Ecto neural progenitor cell (in vitro differentiated cells): ENCODE measurements at regions not wholly inside any gene's neighbourhood (a gene's known extent, or its start where the extent isn't known, plus 50 kb on each side); places are given as distances from the start of the nearest gene placed in this dataset.

ENCODE experiments used
- DNase-seq: peaks from one replicate; pipeline ENCODE4 v3.0.0-alpha.2; 2018; ENCODE audit warnings: low spot score

DNA sequence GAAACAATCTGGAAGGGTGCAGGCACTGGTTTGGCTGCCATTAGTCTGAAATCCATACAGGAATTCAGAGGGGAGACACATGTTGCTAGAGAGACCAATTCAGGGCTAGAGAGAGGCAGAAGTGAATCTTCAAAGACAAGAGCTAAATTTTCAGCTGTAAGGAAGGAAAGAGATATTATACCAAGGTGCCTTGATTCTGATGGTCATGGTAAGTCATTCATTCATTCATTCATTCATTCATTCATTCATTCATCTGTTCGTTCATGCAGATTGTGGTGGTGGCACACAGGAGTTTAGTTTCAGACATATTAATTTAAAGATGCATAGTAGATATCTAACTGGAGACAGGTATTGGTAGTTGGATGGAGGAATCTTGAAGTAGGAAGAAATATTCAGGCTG, 1493.5 kb upstream of the TMEM132C start:
- no peak for DNase-seq

- no peak for DNase-seq
Measured at GRCh38 chr12:126776026-126776655, 1490.8 kb upstream of the TMEM132C start.

GRCh38 chr12:126780343-126780742, 1486.6 kb upstream of the TMEM132C start:
- DNase-seq: no peak

DNA sequence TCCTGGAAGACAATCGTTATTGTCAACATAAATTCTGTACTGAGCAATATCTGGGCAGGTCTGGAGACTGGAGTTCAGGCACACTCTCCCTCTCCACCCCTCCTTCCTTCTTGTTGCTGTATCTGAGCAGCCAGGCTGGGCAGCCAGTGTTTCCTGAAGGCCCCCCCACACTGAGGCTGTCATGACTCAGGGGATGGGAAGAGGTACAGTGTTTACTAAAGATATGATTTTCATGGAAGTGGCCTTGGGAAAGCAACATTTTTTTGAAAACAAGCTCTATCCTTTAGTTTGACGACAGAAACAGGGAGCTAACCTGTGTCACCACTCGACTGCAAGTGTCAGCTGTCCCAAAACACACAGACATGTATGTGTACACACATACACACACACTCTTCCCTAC, 1485.4 kb upstream of the TMEM132C start:
- DNase-seq: no peak

- no peak for DNase-seq
Measured at GRCh38 chr12:126782083-126782482, 1484.9 kb upstream of the TMEM132C start.

- DNase-seq: peak; percentile 72
Measured at GRCh38 chr12:126784328-126784921, 1482.5 kb upstream of the TMEM132C start.

GRCh38 chr12:126789963-126790362, 1477.0 kb upstream of the TMEM132C start:
- no peak for DNase-seq

DNA sequence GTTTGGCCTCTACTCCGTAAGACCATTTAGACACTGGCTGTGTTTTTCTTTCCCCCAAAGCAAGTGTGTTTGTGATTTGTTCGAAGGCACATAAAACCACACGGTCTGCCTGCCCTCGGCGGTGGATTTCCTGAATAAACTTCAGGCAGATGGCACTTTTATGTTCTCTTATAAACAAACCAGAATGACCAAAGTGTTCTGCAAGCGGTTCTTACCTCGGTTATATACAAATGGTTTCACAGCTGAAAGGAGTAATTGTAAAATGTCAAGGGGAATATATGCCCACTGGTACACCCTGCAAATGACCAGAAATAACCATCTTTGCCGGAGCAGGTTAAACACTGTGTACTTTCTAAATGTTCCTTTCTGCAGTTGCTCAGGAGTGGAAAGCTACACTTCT, 1475.8 kb upstream of the TMEM132C start:
- no peak for DNase-seq

DNA sequence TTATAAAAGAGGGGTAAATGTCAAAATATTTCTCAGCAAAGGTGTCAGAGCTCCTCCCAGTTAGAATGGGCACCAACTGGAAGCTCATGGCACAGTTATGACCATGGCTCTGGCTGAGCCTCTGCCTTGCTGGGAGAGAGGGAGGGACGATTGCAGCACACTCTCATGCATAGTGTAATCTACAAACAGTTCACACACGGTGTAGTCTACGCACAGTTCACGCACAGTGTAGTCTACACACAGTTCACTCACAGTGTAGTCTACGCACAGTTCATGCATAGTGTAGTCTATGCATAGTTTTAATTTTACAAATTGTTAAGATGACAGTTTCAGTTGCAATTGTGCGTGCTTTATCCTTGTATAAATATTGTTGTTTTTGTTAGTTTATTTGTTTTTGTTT, 1474.6 kb upstream of the TMEM132C start:
- no peak for DNase-seq

- DNase-seq: no peak
Measured at GRCh38 chr12:126797525-126797924, 1469.4 kb upstream of the TMEM132C start.

- no peak for DNase-seq
Measured at GRCh38 chr12:126798449-126798848, 1468.5 kb upstream of the TMEM132C start.

DNA sequence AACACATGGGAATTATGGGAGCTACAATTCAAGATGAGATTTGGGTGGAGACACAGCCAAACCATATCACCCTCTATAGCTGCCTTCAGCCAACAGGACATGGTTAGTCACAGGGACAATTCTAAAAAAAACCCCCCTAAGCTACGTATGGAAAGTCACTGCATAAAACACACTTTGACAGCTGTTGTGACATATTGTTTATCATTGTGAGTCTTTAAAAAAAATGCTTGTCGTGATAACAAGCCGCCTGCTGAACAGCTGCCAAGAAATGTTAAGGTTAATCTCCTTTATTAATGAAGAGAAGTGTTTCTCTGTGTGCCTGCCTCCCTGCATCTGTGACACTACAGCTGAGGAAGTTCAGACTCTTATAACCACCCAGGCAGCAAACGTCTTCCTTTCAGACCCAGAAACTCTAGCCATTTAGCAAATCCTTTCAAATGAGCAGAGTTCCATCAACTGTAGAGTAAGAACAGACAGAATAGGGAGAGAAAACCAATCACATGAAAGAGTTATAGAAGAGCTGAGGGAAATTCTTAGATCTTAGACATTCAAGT, 1459.6 kb upstream of the TMEM132C start:
- no peak for DNase-seq

- no peak for DNase-seq
Measured at GRCh38 chr12:126811391-126811790, 1455.6 kb upstream of the TMEM132C start.

DNA sequence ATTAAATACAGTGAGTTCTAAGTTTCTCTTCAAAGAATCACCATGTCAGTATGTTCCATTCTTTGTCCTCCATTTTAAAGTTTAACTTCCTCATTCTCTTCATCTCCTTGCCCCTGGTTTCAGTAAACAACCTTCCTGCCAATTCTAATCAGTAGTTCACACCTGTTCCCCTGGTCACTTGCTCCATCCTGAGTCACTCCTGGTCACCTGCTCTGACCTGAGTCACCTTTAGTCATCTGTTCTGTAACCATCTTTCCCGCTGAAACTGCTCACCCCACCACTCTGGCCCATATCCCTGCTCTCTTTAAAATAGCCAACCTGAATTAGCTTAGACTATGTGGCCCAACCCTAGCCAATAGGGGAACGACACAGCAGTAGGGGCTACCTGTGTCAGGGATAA, 1447.4 kb upstream of the TMEM132C start:
- no peak for DNase-seq

DNA sequence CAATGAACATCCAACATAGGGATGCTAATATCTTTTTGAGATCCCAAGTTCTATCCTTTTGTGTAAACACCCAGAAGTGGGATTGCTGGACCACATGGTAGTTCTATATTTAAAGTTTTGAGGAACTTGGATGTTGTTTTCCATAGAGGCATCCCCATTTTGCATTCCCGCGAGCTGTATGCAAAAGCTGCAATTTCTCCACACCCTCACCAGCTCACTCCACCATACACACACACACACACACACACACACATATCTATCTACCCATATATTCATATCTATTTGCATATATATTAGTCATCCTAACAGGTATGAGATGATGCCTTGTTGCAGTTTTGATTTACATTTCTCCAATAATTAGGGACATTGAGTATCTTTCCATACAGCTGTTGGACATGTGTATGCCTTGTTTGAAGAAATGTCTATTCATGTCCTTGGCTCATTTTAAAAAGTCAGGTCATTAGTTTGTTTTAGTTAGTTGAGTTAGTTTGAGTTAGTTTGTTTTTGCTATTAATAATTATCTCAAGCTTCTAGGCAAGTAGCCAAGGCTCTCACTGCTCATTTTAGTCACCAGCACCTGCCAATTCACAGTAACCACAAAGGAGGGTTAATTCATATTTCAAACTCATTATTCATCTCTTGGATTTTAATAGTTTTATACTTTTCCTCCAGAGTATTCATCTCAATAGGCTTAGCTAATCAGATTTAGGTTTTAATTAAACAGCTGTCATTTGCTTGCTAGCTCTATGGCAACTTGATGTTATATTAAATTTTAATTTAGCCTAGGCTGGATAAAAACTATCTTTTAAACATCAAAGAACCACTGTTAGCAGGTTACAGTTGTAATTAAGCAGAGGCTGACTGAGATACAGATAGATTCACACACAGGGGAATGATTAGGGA, 1435.9 kb upstream of the TMEM132C start:
- no peak for DNase-seq

GRCh38 chr12:126837697-126838096, 1429.3 kb upstream of the TMEM132C start:
- DNase-seq: no peak

DNA sequence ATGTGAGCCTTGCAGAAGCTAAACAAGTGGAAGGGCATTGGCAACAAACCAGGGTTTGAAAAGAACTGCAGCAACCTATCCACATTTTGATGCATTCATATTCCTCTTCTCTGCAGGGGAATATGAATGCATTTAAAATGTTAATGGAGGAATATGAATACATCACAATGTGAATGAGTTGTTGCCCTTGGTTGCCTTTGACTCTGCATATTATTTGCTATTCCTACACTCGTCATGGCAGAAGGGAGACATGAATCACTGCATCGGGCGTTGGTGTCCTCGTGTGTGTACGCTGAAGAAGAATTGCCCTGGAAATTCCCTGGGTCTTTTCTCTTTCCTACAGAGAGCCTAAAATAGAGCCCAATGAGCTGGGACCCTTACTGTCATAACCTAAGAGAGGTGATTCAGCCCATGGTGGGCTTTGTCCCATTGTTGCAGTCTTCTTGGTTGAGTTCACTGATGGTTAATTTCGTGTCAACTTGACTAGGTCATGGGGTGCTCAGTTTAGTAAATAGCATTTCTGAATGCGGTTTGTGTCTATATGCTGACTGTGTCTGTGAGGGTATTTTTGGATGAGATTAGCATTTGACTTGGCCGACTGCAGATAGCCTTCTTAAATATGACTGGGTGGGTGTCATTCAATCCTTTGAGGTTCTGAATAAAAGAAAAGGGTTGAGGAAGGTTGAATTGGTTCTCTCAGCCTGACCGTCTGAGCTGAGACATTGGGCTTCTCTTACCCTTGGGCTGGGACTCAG, 1422.9 kb upstream of the TMEM132C start:
- DNase-seq: no peak

DNA sequence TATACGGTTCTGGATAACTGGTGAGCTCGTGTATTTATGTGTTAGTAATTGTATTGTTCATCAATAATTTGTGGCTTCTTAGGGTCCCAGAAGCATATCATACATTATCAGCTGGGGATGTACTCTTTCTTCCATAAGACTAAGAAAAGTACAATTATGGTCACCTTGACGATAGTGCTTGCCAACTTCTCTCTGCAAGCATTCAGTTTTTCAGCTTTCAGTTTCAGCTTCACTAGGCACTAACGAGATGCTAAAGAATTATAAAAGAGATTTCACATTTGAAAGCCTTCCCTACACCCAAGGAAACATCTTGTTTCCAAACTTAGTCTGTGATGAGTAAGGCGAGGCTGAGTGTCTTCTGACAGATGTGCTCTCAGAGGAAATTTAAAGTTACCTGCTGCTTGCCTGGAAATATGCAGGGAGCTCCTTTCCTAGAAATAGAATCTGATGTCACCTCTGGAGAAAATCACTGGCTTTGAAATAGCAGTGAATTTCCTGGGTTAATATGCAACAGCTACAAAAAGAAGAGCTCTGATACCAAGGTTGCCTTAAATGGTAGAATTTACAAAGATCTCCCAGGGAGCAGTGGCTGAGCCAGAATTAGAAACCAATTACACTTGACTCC, 1419.9 kb upstream of the TMEM132C start:
- DNase-seq: no peak

GRCh38 chr12:126855768-126856167, 1411.2 kb upstream of the TMEM132C start:
- DNase-seq: no peak

DNA sequence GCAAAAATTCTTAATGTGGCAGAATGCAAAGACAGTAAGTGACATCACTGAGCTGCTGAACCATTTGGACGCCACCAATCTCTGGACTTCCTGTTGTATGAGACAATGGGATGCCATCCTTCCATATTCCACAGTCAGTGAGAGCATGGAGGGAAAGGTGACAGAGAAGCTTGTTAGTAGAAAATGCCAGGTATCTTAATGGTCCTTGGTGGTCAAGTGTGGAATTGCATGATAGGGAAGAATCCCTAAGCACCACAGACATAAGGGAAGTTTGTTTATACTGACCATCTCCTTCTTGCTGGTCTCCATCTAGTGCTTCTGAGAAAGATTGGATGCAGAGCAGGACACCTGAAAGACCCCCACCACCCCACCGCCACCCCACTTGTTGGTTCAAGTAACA, 1410.0 kb upstream of the TMEM132C start:
- no peak for DNase-seq

DNA sequence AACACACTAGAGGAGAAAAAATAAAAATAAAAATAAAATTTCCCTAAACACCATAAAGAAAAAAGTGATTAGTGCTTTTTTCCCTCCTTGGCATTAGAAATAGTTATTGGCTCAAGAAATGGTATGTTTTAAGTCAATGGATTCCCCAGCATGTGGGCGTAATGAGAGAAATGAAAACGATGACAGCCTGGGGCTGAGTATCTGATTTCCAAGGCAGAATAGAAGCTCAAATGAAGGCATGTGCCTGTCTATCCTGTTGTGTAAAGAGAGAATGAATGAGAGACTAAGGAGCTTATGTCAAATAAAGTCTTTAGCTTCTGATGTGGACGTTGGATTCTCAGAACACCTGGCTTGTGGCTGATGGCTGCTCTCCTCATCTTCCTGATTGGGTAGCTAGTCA, 1408.4 kb upstream of the TMEM132C start:
- DNase-seq: no peak

- no peak for DNase-seq
Measured at GRCh38 chr12:126860210-126860609, 1406.8 kb upstream of the TMEM132C start.
